ENCODE measurements at regions not wholly inside any gene's neighbourhood (a gene's known extent, or its start where the extent isn't known, plus 50 kb on each side); places are given as distances from the start of the nearest gene placed in this dataset.

DNA sequence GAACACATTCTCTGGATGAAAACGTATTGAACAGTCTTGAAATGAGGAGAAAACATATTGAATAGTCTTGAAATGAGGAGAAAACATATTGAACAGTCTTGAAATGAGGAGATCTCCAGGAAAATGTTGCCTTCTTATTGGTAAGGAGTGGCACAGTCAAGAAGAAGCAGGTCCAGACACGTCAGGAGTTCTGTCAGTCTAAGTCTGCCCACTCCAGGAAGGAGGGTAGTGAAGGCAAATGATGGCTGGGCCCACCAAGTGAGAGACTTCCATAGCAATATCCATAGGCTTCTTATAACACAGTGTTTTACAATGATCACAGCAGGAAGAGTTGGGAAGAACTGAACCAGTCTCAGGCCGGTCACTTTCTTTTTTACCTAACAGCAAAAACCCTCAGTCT lies 316.2 kb downstream of the ETAA1 start:
- Histone ChIP-seq H3K27me3 (ENCODE audit: insufficient read depth, low read length) (no peaks in the 10 kb centered on the region; the same call in 1 of the 2 replicates), H3K9me2 (ENCODE audit: low read depth, low read length) (no peaks in the 10 kb centered on the region), H3K36me3 (ENCODE audit: insufficient read depth, low read length) (no peaks in the 10 kb centered on the region), H3K4me1 (ENCODE audit: insufficient read depth, low read length, severe bottlenecking) (no peaks in the 10 kb centered on the region), H3K4me3 (ENCODE audit: low read depth, low read length, poor library complexity, severe bottlenecking) (no peak overlapping the region), H3K27ac (ENCODE audit: low read depth, low read length, poor library complexity, severe bottlenecking) (no peak overlapping the region), H3K9ac (ENCODE audit: low read length) (no peak overlapping the region), H3K9me3 (ENCODE audit: low read length) (no peaks in the 10 kb centered on the region), H3F3A (ENCODE audit: insufficient read depth, low read length) (no peaks in the 10 kb centered on the region), H3K4me2 (ENCODE audit: low read length) (no peak overlapping the region), H4K20me1 (ENCODE audit: insufficient read depth, low read length) (no peaks in the 10 kb centered on the region), H2AFZ (ENCODE audit: low read length) (no peak overlapping the region), H3K79me2 (ENCODE audit: insufficient read depth, low read length) (no peaks in the 10 kb centered on the region)
- no peak for TF ChIP-seq EZH2 (IDR thresholded peaks at IDR 0.05; ENCODE audit: borderline replicate concordance, low read length)
- TF ChIP-seq CTCF (IDR thresholded peaks at IDR 0.05; ENCODE audit: low read length): no peak

GRCh38 chr2:67716895-67717396 lies 319.8 kb downstream of the ETAA1 start:
- Histone ChIP-seq H3K4me1 (ENCODE audit: insufficient read depth, low read length, severe bottlenecking) (no peaks in the 10 kb centered on the region), H3K27ac (ENCODE audit: low read depth, low read length, poor library complexity, severe bottlenecking) (no peak overlapping the region), H3K9me3 (ENCODE audit: low read length) (no peaks in the 10 kb centered on the region), H2AFZ (ENCODE audit: low read length) (no peak overlapping the region), H4K20me1 (ENCODE audit: insufficient read depth, low read length) (no peaks in the 10 kb centered on the region), H3K79me2 (ENCODE audit: insufficient read depth, low read length) (no peaks in the 10 kb centered on the region), H3K9ac (ENCODE audit: low read length) (no peak overlapping the region), H3F3A (ENCODE audit: insufficient read depth, low read length) (no peaks in the 10 kb centered on the region), H3K4me2 (ENCODE audit: low read length) (no peak overlapping the region), H3K9me2 (ENCODE audit: low read depth, low read length) (no peaks in the 10 kb centered on the region), H3K4me3 (ENCODE audit: low read depth, low read length, poor library complexity, severe bottlenecking) (no peak overlapping the region), H3K36me3 (ENCODE audit: insufficient read depth, low read length) (no peaks in the 10 kb centered on the region), H3K27me3 (ENCODE audit: insufficient read depth, low read length) (no peaks in the 10 kb centered on the region)
- TF ChIP-seq EZH2 (IDR thresholded peaks at IDR 0.05; ENCODE audit: borderline replicate concordance, low read length) (no peak), CTCF (IDR thresholded peaks at IDR 0.05; ENCODE audit: low read length) (no peak)

GRCh38 chr2:67717692-67718091 lies 320.6 kb downstream of the ETAA1 start:
- Histone ChIP-seq H3K79me2 (ENCODE audit: insufficient read depth, low read length) (no peaks in the 10 kb centered on the region), H3K36me3 (ENCODE audit: insufficient read depth, low read length) (no peaks in the 10 kb centered on the region)
- TF ChIP-seq CTCF (IDR thresholded peaks at IDR 0.05; ENCODE audit: low read length): no peak
- TF ChIP-seq EZH2 (IDR thresholded peaks at IDR 0.05; ENCODE audit: borderline replicate concordance, low read length): no peak

More at GRCh38 chr2:67717692-67718091, 320.6 kb downstream of the ETAA1 start:
- H3K27ac ChIP-seq (ENCODE audit: low read depth, low read length, poor library complexity, severe bottlenecking): no peak overlapping the region
- no peak overlapping the region for H3K4me3 ChIP-seq (ENCODE audit: low read depth, low read length, poor library complexity, severe bottlenecking)
- H4K20me1 ChIP-seq (ENCODE audit: insufficient read depth, low read length): no peaks in the 10 kb centered on the region
- no peak overlapping the region for H3K9ac ChIP-seq (ENCODE audit: low read length)
- H3K4me1 ChIP-seq (ENCODE audit: insufficient read depth, low read length, severe bottlenecking): no peaks in the 10 kb centered on the region
- H3K27me3 ChIP-seq (ENCODE audit: insufficient read depth, low read length): no peaks in the 10 kb centered on the region
- H3K9me3 ChIP-seq (ENCODE audit: low read length): no peaks in the 10 kb centered on the region
- no peak overlapping the region for H2AFZ ChIP-seq (ENCODE audit: low read length)
- no peaks in the 10 kb centered on the region for H3K9me2 ChIP-seq (ENCODE audit: low read depth, low read length)
- no peak overlapping the region for H3K4me2 ChIP-seq (ENCODE audit: low read length)
- no peaks in the 10 kb centered on the region for H3F3A ChIP-seq (ENCODE audit: insufficient read depth, low read length)

Data from OCI-LY1 (cell line).